HL-60 (cell line): ENCODE measurements at regions not wholly inside any gene's neighbourhood (a gene's known extent, or its start where the extent isn't known, plus 50 kb on each side); places are given as distances from the start of the nearest gene placed in this dataset.

Experiments
- DNase-seq, 2 experiments: peaks; one replicate each; pipeline ENCODE4 v3.0.0-alpha.2; 2010 to 2020; ENCODE audit warnings: low read depth in 1 of 2, low spot score in 1 of 2
- H3K27ac ChIP-seq: fragments of 250-450 bp; sonication (Bioruptor Pico); replicated peaks from 2 replicates; pipeline ENCODE4 v1.5.1; 2020; ENCODE audit warnings: mild to moderate bottlenecking, moderate library complexity
- H3K27me3 ChIP-seq: fragments of 250-450 bp; sonication (Bioruptor Pico); 2 replicates; pipeline ENCODE4 v1.5.1; 2021; ENCODE audit warnings: mild to moderate bottlenecking, moderate library complexity; ENCODE audit not compliant: insufficient read depth, poor library complexity, severe bottlenecking
- H3K4me3 ChIP-seq: replicated peaks from 2 replicates; pipeline ENCODE4 v1.5.1; 2011; ENCODE audit warnings: mild to moderate bottlenecking, control low read depth, low read length; ENCODE audit not compliant: insufficient read depth
- GABPA ChIP-seq: IDR thresholded peaks from 2 replicates; pipeline ENCODE4 v1.6.1; 2012; ENCODE audit warnings: low read depth
- POLR2AphosphoS5 ChIP-seq: IDR thresholded peaks from 2 replicates; pipeline ENCODE4 v1.6.1; 2012; ENCODE audit warnings: low read depth
- REST ChIP-seq: IDR thresholded peaks from 2 replicates; pipeline ENCODE4 v1.6.1; 2012; ENCODE audit warnings: low read depth; ENCODE audit not compliant: insufficient replicate concordance
- SPI1 ChIP-seq: IDR thresholded peaks from 2 replicates; pipeline ENCODE4 v1.6.1; 2012; ENCODE audit warnings: low read depth, mild to moderate bottlenecking, borderline replicate concordance
- TF ChIP-seq, protein P1 (sequence below): IDR thresholded peaks from one replicate; pipeline ENCODE4 v1.5.1; 2011; ENCODE audit warnings: low read length, control low read depth, inconsistent platforms; ENCODE audit not compliant: insufficient read depth

- Histone ChIP-seq H3K27me3 (no peaks in the 10 kb centered on the region), H3K4me3 (no peak overlapping the region)
Measured at GRCh38 chr12:115190010-115190770, 506.2 kb upstream of the TBX3 start.

GRCh38 chr12:115185506-115185905 is 501.5 kb upstream of the TBX3 start:
- DNase-seq = no peak
- Histone ChIP-seq H3K4me3 (no peak overlapping the region), H3K27ac (no peak overlapping the region), H3K27me3 (no peaks in the 10 kb centered on the region)
- TF ChIP-seq REST (no peak), POLR2AphosphoS5 (no peak), SPI1 (no peak), GABPA (no peak)
- TF ChIP-seq, protein P1, sequence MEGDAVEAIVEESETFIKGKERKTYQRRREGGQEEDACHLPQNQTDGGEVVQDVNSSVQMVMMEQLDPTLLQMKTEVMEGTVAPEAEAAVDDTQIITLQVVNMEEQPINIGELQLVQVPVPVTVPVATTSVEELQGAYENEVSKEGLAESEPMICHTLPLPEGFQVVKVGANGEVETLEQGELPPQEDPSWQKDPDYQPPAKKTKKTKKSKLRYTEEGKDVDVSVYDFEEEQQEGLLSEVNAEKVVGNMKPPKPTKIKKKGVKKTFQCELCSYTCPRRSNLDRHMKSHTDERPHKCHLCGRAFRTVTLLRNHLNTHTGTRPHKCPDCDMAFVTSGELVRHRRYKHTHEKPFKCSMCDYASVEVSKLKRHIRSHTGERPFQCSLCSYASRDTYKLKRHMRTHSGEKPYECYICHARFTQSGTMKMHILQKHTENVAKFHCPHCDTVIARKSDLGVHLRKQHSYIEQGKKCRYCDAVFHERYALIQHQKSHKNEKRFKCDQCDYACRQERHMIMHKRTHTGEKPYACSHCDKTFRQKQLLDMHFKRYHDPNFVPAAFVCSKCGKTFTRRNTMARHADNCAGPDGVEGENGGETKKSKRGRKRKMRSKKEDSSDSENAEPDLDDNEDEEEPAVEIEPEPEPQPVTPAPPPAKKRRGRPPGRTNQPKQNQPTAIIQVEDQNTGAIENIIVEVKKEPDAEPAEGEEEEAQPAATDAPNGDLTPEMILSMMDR = no peak

More at GRCh38 chr12:115190010-115190770, 506.2 kb upstream of the TBX3 start:
- no peak overlapping the region for H3K27ac ChIP-seq
- DNase-seq = no peak
- TF ChIP-seq GABPA (no peak), SPI1 (no peak)

GRCh38 chr12:115183752-115184151 is 499.8 kb upstream of the TBX3 start:
- no peak for TF ChIP-seq POLR2AphosphoS5
- TF ChIP-seq SPI1 = no peak
- no peak for TF ChIP-seq GABPA
- no peak for TF ChIP-seq REST
- TF ChIP-seq, protein P1 = no peak
- no peak overlapping the region for H3K4me3 ChIP-seq
- no peak overlapping the region for H3K27ac ChIP-seq
- no peaks in the 10 kb centered on the region for H3K27me3 ChIP-seq
- no peak for DNase-seq

GRCh38 chr12:115177899-115178298 is 493.9 kb upstream of the TBX3 start:
- H3K27me3 ChIP-seq = no peaks in the 10 kb centered on the region
- TF ChIP-seq POLR2AphosphoS5 (no peak), GABPA (no peak), SPI1 (no peak), REST (no peak)
- TF ChIP-seq, protein P1 = no peak
- H3K4me3 ChIP-seq = no peak overlapping the region
- DNase-seq = no peak
- no peak overlapping the region for H3K27ac ChIP-seq
